Stimulated activated CD8-positive, alpha-beta memory T cell treated with anti-CD3 and anti-CD28 coated beads, Interleukin-2, amount 100 ng/mL, for 1 hour (primary cell): ENCODE measurements at regions not wholly inside any gene's neighbourhood (a gene's known extent, or its start where the extent isn't known, plus 50 kb on each side); places are given as distances from the start of the nearest gene placed in this dataset.
"Not testable (repeated sequence)": the region's sequence is repeated elsewhere in the genome, so short reads cannot be mapped to it uniquely, and the experiment has no call there.

Experiments
- DNase-seq, 2 donors: peaks; one replicate each; pipeline ENCODE4 v3.0.0-alpha.2; 2020; ENCODE audit warnings: low read depth in 2 of 2

DNA sequence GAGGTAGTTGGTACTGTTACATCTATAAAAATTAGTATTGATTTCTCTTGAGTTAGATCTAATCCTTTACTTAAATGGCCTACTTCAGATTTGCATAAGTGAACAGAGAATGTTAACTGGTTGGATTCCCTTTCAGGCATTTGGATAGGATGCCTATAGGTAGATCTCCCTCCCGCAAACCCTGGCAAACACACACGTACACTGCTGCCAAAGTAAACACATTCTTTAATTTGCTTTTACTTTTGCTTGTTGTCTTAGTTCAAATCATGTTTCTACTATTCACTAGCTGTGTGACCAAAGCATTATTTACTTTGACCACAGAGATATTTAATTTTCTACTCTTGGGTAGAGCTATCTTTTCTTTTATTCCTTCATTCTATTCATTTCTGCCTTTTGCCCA, 936.1 kb upstream of the FBXO33 start:
- no peak for DNase-seq

DNA sequence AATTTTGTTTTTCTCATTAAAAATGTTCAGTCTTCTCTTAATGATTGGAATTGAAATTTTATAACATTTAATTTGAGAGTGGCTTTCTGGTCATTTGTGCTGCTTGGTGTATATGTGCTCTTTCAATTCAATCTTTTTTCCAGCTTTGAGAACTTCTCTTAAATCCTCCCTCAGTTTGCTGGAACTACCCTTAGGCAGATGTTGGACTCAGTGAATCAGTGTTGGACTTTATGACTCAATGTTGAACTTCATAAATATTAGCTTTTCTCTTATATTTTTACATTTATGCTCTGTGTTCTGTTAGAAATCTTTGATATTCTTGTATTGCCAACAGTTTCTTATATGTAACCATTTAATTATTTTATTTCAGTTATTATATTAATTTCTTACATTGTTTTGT, 935.5 kb upstream of the FBXO33 start:
- no peak for DNase-seq

DNA sequence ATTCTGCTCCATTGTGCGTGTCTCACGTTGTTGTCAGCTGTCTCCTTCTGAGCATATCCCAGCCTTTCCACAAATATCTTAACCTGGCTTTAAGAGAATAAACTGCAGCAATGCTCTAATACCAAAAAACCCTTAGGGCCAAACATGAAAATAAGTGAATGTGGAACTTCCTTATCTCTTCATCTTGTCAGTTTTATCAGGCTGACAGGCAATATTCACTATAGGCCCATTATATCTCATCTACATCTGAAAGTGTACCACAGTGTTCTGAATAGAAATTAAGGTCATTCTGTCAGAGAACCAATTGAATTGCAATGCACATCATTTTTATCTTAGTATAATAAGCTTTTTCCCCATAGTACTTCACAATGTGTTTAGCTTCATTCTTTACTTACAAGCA, 933.1 kb upstream of the FBXO33 start:
- no peak for DNase-seq

DNA sequence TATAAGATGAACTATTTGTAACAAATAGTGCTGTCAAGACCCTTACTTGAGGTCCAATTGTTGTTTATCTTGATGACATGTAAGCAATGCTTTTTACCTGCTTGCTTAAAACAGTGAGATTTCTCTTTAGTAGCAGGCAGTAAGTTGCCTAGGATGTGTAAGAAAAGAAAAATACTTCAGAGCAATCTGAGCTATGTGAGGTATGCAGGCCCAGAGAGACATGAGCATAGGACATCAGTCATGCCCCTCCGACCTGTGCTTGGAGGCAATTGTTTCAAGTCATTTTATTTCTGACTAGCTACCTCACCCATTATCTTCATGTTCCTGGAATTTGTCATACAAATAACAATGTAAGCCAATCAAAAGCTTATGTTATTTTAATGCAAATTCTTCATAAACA, 930.6 kb upstream of the FBXO33 start:
- DNase-seq: no peak

DNA sequence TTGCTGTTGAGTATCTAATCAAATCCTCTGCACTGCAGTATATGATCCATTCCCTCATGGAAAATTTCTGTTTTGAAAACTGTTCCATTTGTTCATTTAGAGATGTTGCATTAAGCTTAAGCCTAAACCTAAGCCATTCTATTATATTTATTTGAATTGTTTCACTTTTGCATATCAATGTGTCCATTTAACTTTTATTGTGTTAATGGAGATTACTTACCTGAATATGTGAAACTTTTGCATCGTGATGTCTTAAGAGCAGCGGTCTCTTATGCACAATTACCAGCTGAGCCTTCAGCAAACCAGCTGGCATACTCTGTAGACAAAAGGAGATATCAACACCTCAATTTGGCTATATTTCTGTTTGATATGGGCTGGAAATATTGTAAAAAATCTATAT, 922.5 kb upstream of the FBXO33 start:
- no peak for DNase-seq

DNA sequence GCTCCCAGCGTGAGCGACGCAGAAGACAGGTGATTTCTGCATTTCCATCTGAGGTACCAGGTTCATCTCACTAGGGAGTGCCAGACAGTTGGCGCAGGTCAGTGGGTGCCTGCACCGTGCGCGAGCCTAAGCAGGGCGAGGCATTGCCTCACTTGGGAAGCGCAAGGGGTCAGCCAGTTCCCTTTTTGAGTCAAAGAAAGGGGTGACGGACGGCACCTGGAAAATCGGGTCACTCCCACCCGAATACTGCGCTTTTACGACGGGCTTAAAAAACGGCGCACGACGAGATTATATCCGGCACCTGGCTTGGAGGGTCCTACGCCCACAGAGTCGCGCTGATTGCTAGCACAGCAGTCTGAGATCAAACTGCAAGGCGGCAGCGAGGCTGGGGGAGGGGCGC, 915.9 kb upstream of the FBXO33 start:
- not testable (repeated sequence) for DNase-seq

DNA sequence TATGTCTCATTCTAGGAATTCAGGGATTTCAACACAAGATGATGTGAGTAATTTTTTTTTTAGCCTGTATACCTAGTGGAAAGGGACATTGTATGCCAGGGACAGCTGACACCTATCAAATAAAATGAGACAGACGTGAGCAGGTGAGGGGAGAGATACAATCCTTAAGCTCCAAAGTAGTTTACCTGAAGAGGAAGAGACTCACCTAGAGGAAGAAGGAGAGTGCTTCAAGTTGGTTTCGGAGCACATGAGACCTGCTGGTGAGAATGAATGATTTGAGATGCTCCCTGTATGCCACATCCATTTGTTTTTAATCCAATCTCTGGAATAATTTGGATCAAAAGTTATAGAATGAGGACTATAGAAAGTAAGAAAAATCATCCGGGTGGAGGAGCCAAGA, 915.4 kb upstream of the FBXO33 start:
- DNase-seq: no peak

DNA sequence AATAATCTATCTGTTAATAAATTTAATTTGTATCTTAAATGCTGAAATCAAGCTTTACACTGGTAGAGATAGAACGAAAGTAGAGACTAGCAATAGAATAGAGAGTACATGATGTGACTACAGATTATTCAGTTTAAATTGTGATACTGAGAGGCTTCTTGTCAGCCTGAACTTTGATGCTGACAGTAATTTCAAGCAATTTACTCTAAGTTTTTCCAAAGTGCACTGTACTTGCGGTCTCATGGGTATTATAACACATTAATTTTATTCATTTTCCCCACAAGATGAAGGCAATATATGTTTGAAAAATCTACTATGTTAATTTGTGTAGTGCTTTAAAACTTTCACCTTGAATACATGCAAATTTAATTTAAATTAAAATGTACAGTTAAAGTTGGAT, 914.0 kb upstream of the FBXO33 start:
- no peak for DNase-seq

DNA sequence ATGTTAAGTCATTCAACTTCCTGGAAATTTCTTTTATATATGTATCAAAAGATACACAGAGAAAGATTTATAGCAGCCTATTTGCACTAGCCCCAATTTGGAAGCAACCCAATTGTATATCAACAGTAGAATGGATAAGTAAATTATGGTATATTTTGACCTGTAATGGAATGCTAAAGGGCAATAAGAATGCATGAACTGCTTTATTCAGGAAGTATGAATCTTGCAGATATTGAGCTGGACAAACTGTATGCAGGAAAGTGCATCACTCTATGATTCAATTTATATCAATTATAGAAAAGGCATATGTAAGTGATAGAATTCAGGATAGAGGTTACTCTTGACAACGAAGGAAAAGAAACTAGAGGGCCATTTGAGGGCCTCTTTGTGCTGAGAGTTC, 913.1 kb upstream of the FBXO33 start:
- no peak for DNase-seq

DNA sequence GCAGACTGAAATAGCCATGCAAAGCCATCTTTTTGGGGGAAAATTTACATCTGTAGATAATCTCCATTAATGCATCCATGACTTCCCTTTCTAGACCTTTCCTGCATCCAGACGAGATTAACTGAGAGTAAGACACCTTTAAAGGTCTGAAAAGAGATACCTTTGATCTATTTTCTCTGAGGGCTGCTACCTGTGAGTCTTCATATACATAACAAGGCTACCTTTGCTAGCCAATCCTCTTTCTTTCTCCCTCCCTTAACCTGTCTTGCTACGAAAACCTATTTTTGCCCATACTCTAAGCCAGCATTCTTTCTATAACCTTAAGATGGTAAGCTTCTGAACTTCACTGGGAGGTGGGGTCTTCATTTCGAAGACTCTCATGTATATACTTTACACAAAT, 908.5 kb upstream of the FBXO33 start:
- no peak for DNase-seq

DNA sequence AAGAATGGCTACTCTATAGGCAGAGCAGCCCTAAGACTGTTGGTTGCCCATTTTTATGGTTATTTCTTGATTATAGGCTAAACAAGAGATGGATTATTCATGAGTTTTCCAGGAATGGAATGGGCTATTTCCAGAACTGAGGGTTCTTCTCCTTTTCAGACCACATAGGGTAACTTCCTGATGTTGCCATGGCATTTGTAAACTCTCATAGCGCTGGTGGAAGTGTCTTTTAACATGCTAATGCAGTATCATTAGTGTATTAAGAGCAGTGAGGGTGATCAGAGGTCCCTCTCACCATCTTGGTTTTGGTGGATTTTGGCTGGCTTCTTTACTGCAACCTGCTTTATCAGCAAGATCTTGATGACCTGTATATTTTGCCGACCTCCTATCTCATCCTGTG, 904.6 kb upstream of the FBXO33 start:
- DNase-seq: no peak

DNA sequence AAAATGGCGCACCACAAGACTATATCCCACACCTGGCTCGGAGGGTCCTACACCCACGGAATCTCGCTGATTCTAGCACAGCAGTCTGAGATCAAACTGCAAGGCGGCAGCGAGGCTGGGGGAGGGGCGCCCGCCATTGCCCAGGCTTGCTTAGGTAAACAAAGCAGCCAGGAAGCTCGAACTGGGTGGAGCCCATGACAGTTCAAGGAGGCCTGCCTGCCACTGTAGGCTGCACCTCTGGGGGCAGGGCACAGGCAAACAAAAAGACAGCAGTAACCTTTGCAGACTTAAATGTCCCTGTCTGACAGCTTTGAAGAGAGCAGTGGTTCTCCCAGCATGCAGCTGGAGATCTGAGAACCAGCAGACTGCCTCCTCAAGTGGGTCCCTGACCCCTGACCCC, 894.3 kb upstream of the FBXO33 start:
- not testable (repeated sequence) for DNase-seq

DNA sequence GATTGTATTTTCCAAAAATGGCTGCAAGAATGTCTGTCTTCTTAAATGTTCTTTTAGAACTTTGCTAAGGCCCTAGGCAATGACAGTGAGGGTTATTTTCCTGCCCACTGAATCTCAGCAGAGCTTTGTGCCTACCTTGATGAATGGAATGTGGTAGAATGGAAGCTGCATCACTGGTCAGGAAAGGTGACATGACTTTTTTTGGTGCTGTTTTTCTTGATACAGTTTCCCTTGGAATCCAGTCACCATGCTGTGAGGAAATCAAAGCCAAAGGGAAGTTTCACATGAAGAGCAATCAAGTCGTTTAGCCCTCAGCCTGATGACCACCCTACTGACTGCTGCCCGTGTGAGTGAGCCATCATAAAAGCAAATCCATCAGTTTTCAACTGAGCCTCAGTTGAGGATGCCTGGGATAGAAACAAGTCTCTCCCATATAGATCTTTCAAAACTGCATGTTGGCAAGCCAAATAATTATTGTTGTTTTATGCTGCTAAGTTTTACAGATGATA, 886.0 kb upstream of the FBXO33 start:
- DNase-seq: no peak

DNA sequence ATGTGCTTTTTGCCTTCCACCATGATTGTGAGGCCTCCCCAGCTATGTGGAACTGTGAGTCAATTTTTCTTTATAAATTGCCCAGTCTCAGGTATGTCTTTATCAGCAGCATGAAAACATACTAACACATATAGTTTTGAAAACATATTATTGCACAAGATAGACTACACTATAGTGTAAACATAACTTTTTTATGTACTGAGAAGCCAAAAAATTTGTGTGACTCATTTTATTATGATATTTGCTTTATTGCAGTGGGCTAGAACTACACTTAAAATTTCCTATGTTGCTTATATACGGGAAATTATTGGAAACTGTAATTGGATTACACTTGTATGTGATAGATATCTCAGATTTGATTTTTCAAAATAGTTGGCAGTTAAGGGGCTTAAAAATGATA, 885.5 kb upstream of the FBXO33 start:
- no peak for DNase-seq

DNA sequence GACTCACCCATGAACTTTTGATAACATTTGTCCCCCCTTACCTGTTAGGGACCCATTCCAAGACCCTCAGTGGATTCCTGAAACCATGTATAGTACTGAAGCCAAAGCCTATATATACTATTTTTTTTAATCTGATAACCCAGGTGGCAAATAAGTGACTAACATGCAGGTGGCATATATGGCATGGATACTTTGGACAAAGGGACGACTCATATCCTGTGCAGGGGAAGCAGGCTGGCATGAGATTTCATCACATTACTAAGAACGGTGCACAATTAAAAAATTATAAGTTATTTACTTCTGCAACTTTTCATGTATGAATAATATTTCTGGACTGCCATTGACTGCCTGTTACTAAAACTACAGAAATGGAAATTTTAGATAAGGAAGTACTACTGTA, 880.1 kb upstream of the FBXO33 start:
- no peak for DNase-seq

DNA sequence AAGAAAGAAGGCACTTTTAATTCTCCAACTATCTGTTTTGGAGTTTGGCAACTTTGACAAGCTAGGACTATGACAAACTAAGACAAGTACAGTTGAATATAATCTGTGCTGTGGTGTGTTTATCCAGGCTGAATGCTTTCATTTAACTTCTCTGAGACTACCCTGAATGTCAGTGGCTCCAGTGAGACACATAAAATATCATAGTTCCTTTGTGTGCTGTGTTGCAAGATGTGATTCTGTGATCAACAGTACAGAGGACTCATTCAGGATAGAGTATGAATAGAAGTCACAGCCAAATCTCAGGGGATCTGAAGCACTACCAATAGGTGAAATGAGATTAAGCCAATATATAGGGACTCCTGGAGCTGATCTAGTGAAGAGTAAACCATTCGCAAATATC, 876.9 kb upstream of the FBXO33 start:
- DNase-seq: no peak

DNA sequence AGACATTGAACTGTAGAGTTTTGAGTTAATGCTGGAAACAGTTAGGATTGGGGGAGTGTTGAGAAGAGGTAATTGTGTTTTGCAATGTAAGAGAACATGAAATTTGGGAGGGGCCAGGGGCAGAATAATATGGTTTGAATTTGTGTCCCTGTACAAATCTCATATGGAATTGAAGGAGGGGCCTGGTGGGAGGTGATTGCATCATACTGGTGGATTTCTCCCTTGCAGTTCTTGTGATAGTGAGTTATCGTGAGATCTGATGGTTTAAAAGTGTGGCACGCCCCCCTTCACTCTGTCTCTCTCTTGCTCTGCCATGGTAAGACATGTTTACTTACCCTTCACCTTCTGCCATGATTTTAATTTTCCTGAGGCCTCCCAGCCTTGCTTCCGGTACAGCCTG, 876.0 kb upstream of the FBXO33 start:
- no peak for DNase-seq

DNA sequence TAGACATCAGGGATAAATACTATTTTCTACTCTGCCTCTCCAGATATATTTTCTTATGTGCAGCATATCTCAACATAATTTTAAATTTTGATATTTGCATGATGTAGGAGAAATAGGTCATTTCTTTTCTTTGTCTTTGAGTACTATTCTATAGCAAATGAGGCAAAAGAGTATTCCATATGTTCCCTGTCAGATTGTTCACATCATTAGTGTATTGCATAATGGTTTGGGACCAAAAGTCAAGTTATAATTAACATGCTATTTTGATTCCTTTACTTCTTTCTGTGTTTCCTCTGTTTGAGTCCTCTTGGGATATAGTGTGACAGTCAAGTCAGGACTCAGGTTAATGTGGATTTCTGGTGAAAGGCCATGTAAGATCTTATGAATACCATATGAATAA, 864.6 kb upstream of the FBXO33 start:
- DNase-seq: no peak

DNA sequence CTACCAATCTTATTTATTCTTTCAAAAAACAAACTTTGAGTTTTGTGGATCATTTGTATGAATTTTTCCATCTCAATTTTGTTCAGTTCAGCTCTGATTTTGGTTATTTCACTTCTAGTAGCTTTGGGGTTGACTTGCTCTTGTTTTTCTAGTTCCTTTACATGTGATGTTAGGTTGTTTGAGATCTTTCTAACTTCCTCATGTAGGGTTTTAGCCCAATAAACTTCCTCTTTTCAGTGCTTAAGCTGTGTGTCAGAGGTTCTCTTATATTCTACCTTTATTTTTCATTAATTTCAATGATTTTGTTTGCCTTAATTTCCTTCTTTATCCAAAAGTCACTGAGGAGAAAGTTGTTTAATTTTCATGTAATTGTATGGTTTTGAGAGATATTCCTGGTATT, 860.4 kb upstream of the FBXO33 start:
- DNase-seq: no peak

DNA sequence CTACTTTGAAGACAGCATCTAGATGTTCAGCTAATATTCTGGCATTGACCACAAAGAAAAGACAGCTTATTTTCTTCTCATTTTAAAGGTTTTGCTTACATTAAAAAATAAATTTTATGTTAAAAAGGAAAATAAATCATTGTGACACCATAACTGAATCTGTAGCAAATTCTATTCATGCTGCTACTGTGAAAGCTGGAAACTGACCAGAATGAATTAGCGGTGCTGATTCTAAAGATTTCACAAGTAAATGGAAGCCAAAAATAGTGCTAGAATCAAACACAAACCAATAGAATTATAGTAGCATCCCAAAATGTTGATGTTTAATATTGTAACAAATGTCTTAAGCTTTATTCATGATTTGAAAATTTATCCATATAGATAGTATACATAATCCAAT, 850.0 kb upstream of the FBXO33 start:
- DNase-seq: no peak

DNA sequence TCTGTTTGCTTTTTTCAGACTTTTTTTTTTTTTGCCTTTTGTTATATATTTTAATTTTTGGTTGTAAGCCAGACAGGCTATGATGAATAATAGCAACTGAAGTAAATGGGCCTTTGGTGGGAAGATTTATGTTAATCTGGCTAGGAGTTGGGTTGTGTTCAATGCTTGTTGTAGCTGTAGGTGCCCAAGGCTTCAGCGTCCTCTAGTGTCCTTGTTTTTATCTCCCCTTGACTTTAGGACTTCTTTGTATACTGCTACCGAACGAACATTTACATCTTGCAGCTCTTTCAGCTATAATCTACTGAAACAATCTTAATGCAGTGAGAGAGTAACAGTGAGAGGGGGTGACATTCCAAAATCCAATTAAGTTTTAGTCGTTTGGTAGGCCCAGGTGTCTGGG, 848.4 kb upstream of the FBXO33 start:
- no peak for DNase-seq

DNA sequence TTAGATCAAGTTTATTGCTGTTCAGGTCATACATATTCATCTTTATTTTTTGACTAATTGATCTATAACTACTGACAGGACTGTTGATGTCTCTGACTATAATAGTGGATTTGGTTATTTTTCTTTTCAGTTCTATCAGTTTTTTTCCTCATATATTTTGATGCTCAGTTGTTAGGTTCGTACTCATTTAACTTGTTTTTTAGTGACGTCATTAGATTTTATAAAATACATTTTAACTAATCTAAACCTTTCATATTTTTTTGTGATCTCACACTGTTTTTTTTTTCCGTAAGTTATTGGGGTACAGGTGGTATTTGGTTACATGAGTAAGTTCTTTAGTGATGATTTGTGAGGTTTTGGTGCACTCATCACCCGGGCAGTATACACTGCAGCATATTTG, 841.2 kb upstream of the FBXO33 start:
- no peak for DNase-seq

DNA sequence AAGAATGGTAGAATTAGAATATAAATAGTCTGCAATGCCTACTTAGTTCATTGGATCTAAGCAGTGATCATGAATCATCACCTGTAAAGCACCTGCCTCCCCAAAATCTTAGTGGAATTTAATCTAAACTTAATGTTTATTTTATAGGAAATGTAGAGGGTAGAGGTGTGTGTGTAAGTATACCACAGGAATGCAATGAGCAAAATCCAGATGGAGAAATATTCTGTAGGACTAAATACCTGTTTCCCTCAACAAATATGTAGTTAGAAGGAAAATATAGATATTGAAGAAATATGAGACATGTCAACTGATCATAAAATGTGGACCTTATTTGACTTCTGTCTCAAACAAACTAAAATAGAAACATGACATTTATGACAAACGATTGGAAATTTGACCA, 839.2 kb upstream of the FBXO33 start:
- no peak for DNase-seq

DNA sequence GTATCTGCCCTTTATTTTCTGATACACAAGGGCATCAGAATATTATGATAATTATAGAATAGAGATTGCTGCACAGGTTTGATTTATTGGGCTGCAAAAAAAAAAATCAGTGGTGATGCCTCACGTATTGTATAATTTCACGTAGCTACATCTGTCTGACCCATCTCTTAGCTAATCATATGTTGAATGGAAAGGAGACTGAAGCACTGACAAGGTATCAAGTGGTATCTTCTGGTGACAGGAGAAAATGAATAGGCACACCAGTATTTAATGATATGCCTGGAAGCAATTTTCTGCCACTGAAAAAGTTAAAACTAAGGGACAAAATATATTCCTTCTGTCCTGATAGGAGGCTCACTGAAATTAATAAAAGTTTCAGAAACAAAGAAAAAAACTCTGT, 837.2 kb upstream of the FBXO33 start:
- DNase-seq: no peak

DNA sequence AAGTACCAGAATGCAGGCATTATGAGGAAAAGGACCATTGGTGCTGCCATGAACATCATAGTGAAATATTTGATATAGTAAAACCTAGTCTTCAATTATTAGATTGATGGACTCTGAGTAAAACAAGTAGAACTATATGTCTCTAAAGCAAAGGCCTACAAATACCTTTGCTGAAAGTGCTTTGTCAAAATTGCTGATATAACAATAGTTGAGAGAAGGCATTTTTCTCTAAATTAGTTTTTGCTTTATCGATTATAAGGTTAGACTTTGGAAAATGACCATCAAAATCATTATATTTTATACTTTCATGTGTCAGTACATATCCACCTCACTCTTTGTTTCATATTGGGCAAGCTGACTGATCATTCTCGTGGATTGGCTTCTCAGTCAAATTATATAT, 836.0 kb upstream of the FBXO33 start:
- no peak for DNase-seq
